ENCODE measurements at regions not wholly inside any gene's neighbourhood (a gene's known extent, or its start where the extent isn't known, plus 50 kb on each side); places are given as distances from the start of the nearest gene placed in this dataset.

GRCh38 chr4:81592701-81593100 is 121.0 kb upstream of the RASGEF1B start:
- ATAC-seq (ENCODE audit: low read depth), result no peak
- Mint-ChIP-seq H3K4me3 (no peak overlapping the region), H3K4me1 (peaks cover 49% of the 10 kb centered on the region), H3K9me3 (ENCODE audit: insufficient read depth) (peaks cover 3% of the 10 kb centered on the region), H3K27me3 (no peaks in the 10 kb centered on the region), H3K27ac (no peak overlapping the region)
- ChIA-PET CTCF (interaction anchor here (1.2 to 1.6 kb wide), 2 partner anchors 14 to 120 kb away, joined by 3 to 6 read pairs; partner anchors contain the start of gene RASGEF1B), POLR2A (no interaction called here)
- Histone ChIP-seq H3K79me2 (ENCODE audit: control insufficient read depth, insufficient read depth, low read length) (no peaks in the 10 kb centered on the region), H3K9ac (ENCODE audit: low read length) (no peak overlapping the region), H2AFZ (ENCODE audit: insufficient read depth, low read depth, low read length, poor library complexity, severe bottlenecking) (no peak overlapping the region), H3K4me2 (replicated peaks; ENCODE audit: low read depth, low read length, poor library complexity, severe bottlenecking) (no peak overlapping the region), H3K9me3 (ENCODE audit: control extremely low read depth in 1 of 3, control insufficient read depth in 2 of 3, insufficient read depth in 1 of 3, low read length in 2 of 3) (no peaks in the 10 kb centered on the region), H3K4me3 (ENCODE audit: control extremely low read depth in 1 of 5, extremely low read depth in 1 of 5, insufficient read depth in 1 of 5, low read depth in 2 of 5, low read length in 4 of 5) (no peak overlapping the region), H3K4me1 (ENCODE audit: control insufficient read depth in 2 of 2, insufficient read depth in 2 of 2, low read length in 2 of 2) (peaks cover 16 to 22% of the 10 kb centered on the region in 2 donors), H3K36me3 (replicated peaks in 1 of 2; ENCODE audit: control extremely low read depth in 1 of 2, control insufficient read depth in 1 of 2, extremely low read depth in 1 of 2, insufficient read depth in 2 of 2, low read length in 1 of 2) (no peaks in the 10 kb centered on the region), H3K27me3 (replicated peaks in 1 of 4; ENCODE audit: control extremely low read depth in 1 of 4, control insufficient read depth in 3 of 4, insufficient read depth in 4 of 4, low read length in 3 of 4) (no peaks in the 10 kb centered on the region), H3K27ac (ENCODE audit: low read length in 2 of 2) (no peak overlapping the region), H4K20me1 (ENCODE audit: control insufficient read depth, insufficient read depth, low read length, poor library complexity, severe bottlenecking) (no peaks in the 10 kb centered on the region)
- no peak for DNase-seq
- intact Hi-C loops (cut with micrococcal nuclease), result no loop called here
- TF ChIP-seq EZH2 (IDR thresholded peaks at IDR 0.05; ENCODE audit: borderline replicate concordance, insufficient read depth, low read depth, low read length, poor library complexity, severe bottlenecking) (no peak), CTCF (IDR thresholded peaks at IDR 0.05) (no peak)
- 100% methylated on average over 1 of the region's 2 CpGs for WGBS (ENCODE audit: insufficient coverage)

GRCh38 chr4:81590596-81590995 is 118.9 kb upstream of the RASGEF1B start:
- Mint-ChIP-seq H3K4me3 (no peak overlapping the region), H3K27ac (no peak overlapping the region), H3K9me3 (ENCODE audit: insufficient read depth) (peaks cover 3% of the 10 kb centered on the region), H3K27me3 (no peaks in the 10 kb centered on the region), H3K4me1 (peaks cover 49% of the 10 kb centered on the region)
- TF ChIP-seq EZH2 (IDR thresholded peaks at IDR 0.05; ENCODE audit: borderline replicate concordance, insufficient read depth, low read depth, low read length, poor library complexity, severe bottlenecking), result no peak
- TF ChIP-seq CTCF (IDR thresholded peaks at IDR 0.05), result no peak
- Histone ChIP-seq H3K27me3 (replicated peaks in 1 of 4; ENCODE audit: control extremely low read depth in 1 of 4, control insufficient read depth in 3 of 4, insufficient read depth in 4 of 4, low read length in 3 of 4) (no peaks in the 10 kb centered on the region), H2AFZ (ENCODE audit: insufficient read depth, low read depth, low read length, poor library complexity, severe bottlenecking) (no peak overlapping the region), H3K79me2 (ENCODE audit: control insufficient read depth, insufficient read depth, low read length) (no peaks in the 10 kb centered on the region), H3K9ac (ENCODE audit: low read length) (no peak overlapping the region), H4K20me1 (ENCODE audit: control insufficient read depth, insufficient read depth, low read length, poor library complexity, severe bottlenecking) (no peaks in the 10 kb centered on the region), H3K4me1 (ENCODE audit: control insufficient read depth in 2 of 2, insufficient read depth in 2 of 2, low read length in 2 of 2) (peaks cover 16 to 22% of the 10 kb centered on the region in 2 donors), H3K4me3 (ENCODE audit: control extremely low read depth in 1 of 5, extremely low read depth in 1 of 5, insufficient read depth in 1 of 5, low read depth in 2 of 5, low read length in 4 of 5) (no peak overlapping the region), H3K4me2 (replicated peaks; ENCODE audit: low read depth, low read length, poor library complexity, severe bottlenecking) (no peak overlapping the region), H3K27ac (ENCODE audit: low read length in 2 of 2) (no peak overlapping the region), H3K36me3 (replicated peaks in 1 of 2; ENCODE audit: control extremely low read depth in 1 of 2, control insufficient read depth in 1 of 2, extremely low read depth in 1 of 2, insufficient read depth in 2 of 2, low read length in 1 of 2) (no peaks in the 10 kb centered on the region), H3K9me3 (ENCODE audit: control extremely low read depth in 1 of 3, control insufficient read depth in 2 of 3, insufficient read depth in 1 of 3, low read length in 2 of 3) (no peaks in the 10 kb centered on the region)
- ATAC-seq (ENCODE audit: low read depth) (no peak), DNase-seq (no peak)
- intact Hi-C loops (cut with micrococcal nuclease), result loop anchor here (2.0 kb wide), 1 partner anchor 16 kb away; no protein-coding TSS in a partner anchor
- POLR2A ChIA-PET, result no interaction called here
- WGBS (ENCODE audit: insufficient coverage), result no CpG with 5 or more reads among the region's 1 CpG
- CTCF ChIA-PET, result no interaction called here
